ENCODE measurements at regions not wholly inside any gene's neighbourhood (a gene's known extent, or its start where the extent isn't known, plus 50 kb on each side); places are given as distances from the start of the nearest gene placed in this dataset.

DNA sequence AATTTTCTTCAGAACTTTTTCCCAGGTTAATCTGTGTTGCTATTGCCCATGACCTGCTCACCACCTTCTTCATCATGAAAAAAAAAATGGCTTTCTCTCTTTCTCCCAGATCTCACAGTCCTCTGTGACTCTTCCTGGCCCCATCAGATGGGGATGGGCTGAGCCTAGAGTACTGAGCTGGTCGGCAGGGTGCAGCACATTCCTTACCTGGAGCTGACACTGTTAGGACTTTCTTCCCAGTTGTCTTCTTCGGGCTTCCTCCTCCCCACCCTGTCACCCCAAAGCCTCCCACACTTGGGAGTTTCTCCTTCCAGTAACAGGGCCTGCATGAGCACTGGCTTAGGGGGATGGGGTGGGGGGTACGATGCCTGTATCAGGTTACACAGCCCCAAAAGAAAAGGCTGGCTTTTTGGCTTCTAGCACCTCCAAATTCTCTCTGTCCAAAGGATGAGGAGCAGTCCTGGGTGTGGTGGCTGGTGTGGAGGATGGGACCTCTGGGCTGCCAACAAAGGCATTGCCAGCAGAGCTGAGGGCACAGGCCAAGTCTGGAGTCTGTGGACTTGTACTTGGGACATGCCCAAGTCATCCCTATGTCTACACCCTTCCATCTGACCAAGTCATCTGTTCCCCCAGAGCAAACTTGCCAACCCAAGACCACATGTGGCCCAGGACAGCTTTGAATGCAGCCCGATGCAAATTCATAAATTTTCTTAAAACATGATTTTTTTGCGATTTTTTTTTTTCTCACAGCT lies 68.0 kb upstream of the HSPA9 start:
- TF ChIP-seq ARNT (IDR thresholded peaks at IDR 0.05) (no peak), SUZ12 (IDR thresholded peaks at IDR 0.05) (no peak), FOXM1 (IDR thresholded peaks at IDR 0.05; ENCODE audit: borderline replicate concordance) (no peak), SP1 (IDR thresholded peaks at IDR 0.05) (no peak), FOXA1 (IDR thresholded peaks at IDR 0.05) (no peak), LEF1 (IDR thresholded peaks at IDR 0.05; ENCODE audit: borderline replicate concordance) (no peak), ELF4 (IDR thresholded peaks at IDR 0.05) (no peak), TARDBP (IDR thresholded peaks at IDR 0.05) (no peak), CTBP1 (IDR thresholded peaks at IDR 0.05; ENCODE audit: borderline replicate concordance) (no peak), ZNF384 (IDR thresholded peaks at IDR 0.05) (no peak), BHLHE40 (IDR thresholded peaks at IDR 0.05; ENCODE audit: borderline replicate concordance) (no peak), NFRKB (IDR thresholded peaks at IDR 0.05) (no peak)

All from HEK293T (cell line).